WTC11 (cell line): ENCODE measurements at regions not wholly inside any gene's neighbourhood (a gene's known extent, or its start where the extent isn't known, plus 50 kb on each side); places are given as distances from the start of the nearest gene placed in this dataset.
"Not testable (repeated sequence)": the region's sequence is repeated elsewhere in the genome, so short reads cannot be mapped to it uniquely, and the experiment has no call there.

ENCODE experiments used
- ATAC-seq: fragments of 200-7000 bp; cut with Tn5 transposase; 2 replicates; pipeline ENCODE4 v1.10.0; 2021; ENCODE audit warnings: mild to moderate bottlenecking, moderate library complexity
- CTCF ChIA-PET: fragments of 300-600 bp; sonication (Branson Sonifier 250); formaldehyde crosslinking; loops from one replicate; lab custom pipeline; 2021; ENCODE audit warnings: antibody characterized with exemption; lab: Charles Lee
- POLR2A ChIA-PET: fragments of 350-600 bp; sonication (Branson Sonifier 250); formaldehyde crosslinking; loops from one replicate; lab custom pipeline; 2021; ENCODE audit warnings: antibody characterized with exemption; lab: Charles Lee
- DNase-seq: peaks from one replicate; pipeline ENCODE4 v3.0.0; 2021; ENCODE audit warnings: low spot score
- H3K27ac Mint-ChIP-seq: 2 replicates; pipeline ENCODE4 v1.8.0; 2021; ENCODE audit warnings: mixed read lengths
- H3K27me3 Mint-ChIP-seq: 2 replicates; pipeline ENCODE4 v1.8.0; 2021; ENCODE audit warnings: low read depth, mild to moderate bottlenecking, moderate library complexity, mixed read lengths
- H3K36me3 Mint-ChIP-seq: 2 replicates; pipeline ENCODE4 v1.8.0; 2021; ENCODE audit warnings: mixed read lengths
- H3K4me1 Mint-ChIP-seq: 2 replicates; pipeline ENCODE4 v1.8.0; 2022; ENCODE audit warnings: mixed read lengths
- H3K4me3 Mint-ChIP-seq: 2 replicates; pipeline ENCODE4 v1.8.0; 2021; ENCODE audit warnings: mild to moderate bottlenecking, moderate library complexity, mixed read lengths
- H3K9me3 Mint-ChIP-seq: 2 replicates; pipeline ENCODE4 v1.8.0; 2021; ENCODE audit warnings: mixed read lengths
- CBFB ChIP-seq: sonication (generic); formaldehyde crosslinking; IDR thresholded peaks from 2 replicates; pipeline ENCODE4 v1.8.1; 2022; ENCODE audit warnings: mild to moderate bottlenecking, low read depth, missing genetic modification reagents
- GABPB1 ChIP-seq: sonication (generic); formaldehyde crosslinking; IDR thresholded peaks from 2 replicates; pipeline ENCODE4 v1.8.1; 2023; ENCODE audit warnings: mild to moderate bottlenecking, missing genetic modification reagents
- KAT7 ChIP-seq: sonication (generic); formaldehyde crosslinking; IDR thresholded peaks from 2 replicates; pipeline ENCODE4 v1.8.1; 2023; ENCODE audit warnings: missing genetic modification reagents, mild to moderate bottlenecking, borderline replicate concordance
- NFE2L1 ChIP-seq: sonication (generic); formaldehyde crosslinking; IDR thresholded peaks from 2 replicates; pipeline ENCODE4 v1.8.1; 2023; ENCODE audit warnings: missing genetic modification reagents
- NFYB ChIP-seq: sonication (generic); formaldehyde crosslinking; conservative IDR thresholded peaks from 2 replicates; pipeline ENCODE4 v1.8.0; 2022; ENCODE audit warnings: low read depth, missing genetic modification reagents
- RELA ChIP-seq: sonication (generic); formaldehyde crosslinking; IDR thresholded peaks from 2 replicates; pipeline ENCODE4 v1.8.1; 2022; ENCODE audit warnings: missing genetic modification reagents, mild to moderate bottlenecking, borderline replicate concordance
- SMAD4 ChIP-seq: sonication (generic); formaldehyde crosslinking; IDR thresholded peaks from 2 replicates; pipeline ENCODE4 v1.8.0; 2022; ENCODE audit warnings: mild to moderate bottlenecking, missing genetic modification reagents
- SOX15 ChIP-seq: fragments of 250-450 bp; sonication (Bioruptor Pico); IDR thresholded peaks from 2 replicates; pipeline ENCODE4 v1.9.0; 2021; ENCODE audit warnings: mild to moderate bottlenecking
- TCF7 ChIP-seq: sonication (generic); formaldehyde crosslinking; IDR thresholded peaks from 2 replicates; pipeline ENCODE4 v1.8.0; 2022; ENCODE audit warnings: mild to moderate bottlenecking, low read depth, missing genetic modification reagents, moderate library complexity
- TEAD1 ChIP-seq: sonication (generic); formaldehyde crosslinking; IDR thresholded peaks from 2 replicates; pipeline ENCODE4 v1.8.0; 2022; ENCODE audit warnings: mild to moderate bottlenecking, missing genetic modification reagents
- ZBTB21 ChIP-seq: sonication (generic); formaldehyde crosslinking; IDR thresholded peaks from 2 replicates; pipeline ENCODE4 v1.8.1; 2023; ENCODE audit warnings: mild to moderate bottlenecking, missing genetic modification reagents, borderline replicate concordance
- ZNF121 ChIP-seq: sonication (generic); formaldehyde crosslinking; IDR thresholded peaks from 2 replicates; pipeline ENCODE4 v1.8.0; 2023; ENCODE audit warnings: missing genetic modification reagents
- ZNF138 ChIP-seq: sonication (generic); formaldehyde crosslinking; conservative IDR thresholded peaks from 2 replicates; pipeline ENCODE4 v1.8.1; 2022; ENCODE audit warnings: mild to moderate bottlenecking, moderate library complexity, missing genetic modification reagents
- ZNF671 ChIP-seq: fragments of 250-450 bp; sonication (Bioruptor Pico); IDR thresholded peaks from 2 replicates; pipeline ENCODE4 v1.8.0; 2021; ENCODE audit warnings: mild to moderate bottlenecking
- TF ChIP-seq, protein P1 (sequence below): sonication (generic); formaldehyde crosslinking; IDR thresholded peaks from 2 replicates; pipeline ENCODE4 v1.8.1; 2023; ENCODE audit warnings: mild to moderate bottlenecking, missing genetic modification reagents
- TF ChIP-seq, protein P2 (sequence below): sonication (generic); formaldehyde crosslinking; IDR thresholded peaks from 2 replicates; pipeline ENCODE4 v1.8.0; 2022; ENCODE audit warnings: mild to moderate bottlenecking, missing genetic modification reagents
- TF ChIP-seq, protein P3 (sequence below): fragments of 250-450 bp; sonication (Bioruptor Pico); IDR thresholded peaks from 2 replicates; pipeline ENCODE4 v1.9.0; 2021; ENCODE audit warnings: mild to moderate bottlenecking
- TF ChIP-seq, protein P4 (sequence below): sonication (generic); formaldehyde crosslinking; IDR thresholded peaks from 2 replicates; pipeline ENCODE4 v1.8.1; 2022; ENCODE audit warnings: low read depth, mild to moderate bottlenecking, moderate library complexity, missing genetic modification reagents, borderline replicate concordance
- TF ChIP-seq, protein P5 (sequence below): fragments of 200-600 bp; IDR thresholded peaks from 2 replicates; pipeline ENCODE4 v1.8.0; 2022; ENCODE audit warnings: antibody characterized with exemption
- TF ChIP-seq, protein P6 (sequence below): sonication (generic); formaldehyde crosslinking; IDR thresholded peaks from 2 replicates; pipeline ENCODE4 v1.8.1; 2023; ENCODE audit warnings: mild to moderate bottlenecking, missing genetic modification reagents, moderate library complexity
- TF ChIP-seq, protein P7 (sequence below): sonication (generic); formaldehyde crosslinking; conservative IDR thresholded peaks from 2 replicates; pipeline ENCODE4 v1.8.1; 2022; ENCODE audit warnings: mild to moderate bottlenecking, missing genetic modification reagents

DNA sequence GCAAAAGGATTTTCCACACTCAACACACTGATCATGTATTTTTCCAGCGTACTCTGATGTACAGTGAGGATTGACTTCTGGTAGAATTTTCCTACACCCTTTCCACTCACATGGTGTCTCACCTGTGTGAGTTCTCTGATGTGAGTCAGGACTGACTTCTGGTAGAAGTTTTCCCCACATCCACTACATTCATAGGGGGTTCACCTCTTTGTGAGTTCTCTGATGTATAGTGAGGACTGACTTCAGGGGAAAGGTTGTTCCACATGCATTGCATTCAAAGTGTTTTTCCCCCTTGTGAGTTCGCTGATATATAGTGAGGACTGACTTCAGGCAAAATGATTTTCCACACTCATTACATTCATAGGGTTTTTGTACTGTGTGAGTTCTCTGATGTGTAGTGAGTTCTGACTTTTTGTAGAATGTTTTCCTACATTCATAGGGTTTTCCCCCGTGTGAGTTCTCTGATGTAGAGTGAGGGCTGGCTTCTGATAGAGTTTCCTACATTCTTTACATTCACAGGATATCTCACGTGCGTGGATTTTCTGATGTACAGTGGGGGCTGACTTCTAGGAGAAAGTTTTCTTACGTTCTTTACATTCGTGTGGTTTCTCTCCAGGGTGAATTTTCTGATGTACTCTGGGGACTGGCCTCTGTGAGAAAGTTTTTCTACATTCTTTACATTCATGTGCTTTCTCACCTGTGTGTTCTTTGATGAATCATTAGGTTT lies 146.5 kb downstream of the GLRX3 start (continued):
- TF ChIP-seq, protein P1, sequence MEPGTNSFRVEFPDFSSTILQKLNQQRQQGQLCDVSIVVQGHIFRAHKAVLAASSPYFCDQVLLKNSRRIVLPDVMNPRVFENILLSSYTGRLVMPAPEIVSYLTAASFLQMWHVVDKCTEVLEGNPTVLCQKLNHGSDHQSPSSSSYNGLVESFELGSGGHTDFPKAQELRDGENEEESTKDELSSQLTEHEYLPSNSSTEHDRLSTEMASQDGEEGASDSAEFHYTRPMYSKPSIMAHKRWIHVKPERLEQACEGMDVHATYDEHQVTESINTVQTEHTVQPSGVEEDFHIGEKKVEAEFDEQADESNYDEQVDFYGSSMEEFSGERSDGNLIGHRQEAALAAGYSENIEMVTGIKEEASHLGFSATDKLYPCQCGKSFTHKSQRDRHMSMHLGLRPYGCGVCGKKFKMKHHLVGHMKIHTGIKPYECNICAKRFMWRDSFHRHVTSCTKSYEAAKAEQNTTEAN = no peak
- TF ChIP-seq ZNF138 (CRISPR knock-in tag) (no peak), SMAD4 (no peak), CBFB (CRISPR knock-in tag) (no peak)

DNA sequence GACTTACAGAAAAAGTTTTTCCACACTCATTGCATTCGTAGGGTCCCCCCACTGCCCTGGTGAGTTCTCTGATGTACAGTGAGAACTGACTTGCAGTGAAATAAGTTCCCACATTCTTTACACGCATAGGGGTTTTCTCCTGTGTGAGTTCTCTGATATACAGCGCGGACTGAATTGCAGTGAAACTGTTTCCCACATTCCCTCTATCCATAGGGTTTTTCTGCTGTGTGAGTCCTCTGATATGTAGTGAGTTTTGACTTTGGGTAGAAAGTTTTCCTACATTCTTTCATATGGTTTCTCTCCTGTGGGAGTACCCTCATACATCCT lies 147.0 kb downstream of the GLRX3 start:
- H3K9me3 Mint-ChIP-seq = peaks cover 95% of the 10 kb centered on the region
- DNase-seq = no peak
- POLR2A ChIA-PET = no interaction called here
- TF ChIP-seq TEAD1 (CRISPR knock-in tag) (no peak), RELA (CRISPR knock-in tag) (no peak), ZNF121 (CRISPR knock-in tag) (no peak), ZNF671 (CRISPR knock-in tag) (no peak), SOX15 (CRISPR knock-in tag) (no peak)
- TF ChIP-seq, protein P2, sequence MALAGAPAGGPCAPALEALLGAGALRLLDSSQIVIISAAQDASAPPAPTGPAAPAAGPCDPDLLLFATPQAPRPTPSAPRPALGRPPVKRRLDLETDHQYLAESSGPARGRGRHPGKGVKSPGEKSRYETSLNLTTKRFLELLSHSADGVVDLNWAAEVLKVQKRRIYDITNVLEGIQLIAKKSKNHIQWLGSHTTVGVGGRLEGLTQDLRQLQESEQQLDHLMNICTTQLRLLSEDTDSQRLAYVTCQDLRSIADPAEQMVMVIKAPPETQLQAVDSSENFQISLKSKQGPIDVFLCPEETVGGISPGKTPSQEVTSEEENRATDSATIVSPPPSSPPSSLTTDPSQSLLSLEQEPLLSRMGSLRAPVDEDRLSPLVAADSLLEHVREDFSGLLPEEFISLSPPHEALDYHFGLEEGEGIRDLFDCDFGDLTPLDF (CRISPR knock-in tag) = no peak
- TF ChIP-seq, protein P3, sequence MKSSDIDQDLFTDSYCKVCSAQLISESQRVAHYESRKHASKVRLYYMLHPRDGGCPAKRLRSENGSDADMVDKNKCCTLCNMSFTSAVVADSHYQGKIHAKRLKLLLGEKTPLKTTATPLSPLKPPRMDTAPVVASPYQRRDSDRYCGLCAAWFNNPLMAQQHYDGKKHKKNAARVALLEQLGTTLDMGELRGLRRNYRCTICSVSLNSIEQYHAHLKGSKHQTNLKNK (CRISPR knock-in tag) = no peak
- TF ChIP-seq, protein P4, sequence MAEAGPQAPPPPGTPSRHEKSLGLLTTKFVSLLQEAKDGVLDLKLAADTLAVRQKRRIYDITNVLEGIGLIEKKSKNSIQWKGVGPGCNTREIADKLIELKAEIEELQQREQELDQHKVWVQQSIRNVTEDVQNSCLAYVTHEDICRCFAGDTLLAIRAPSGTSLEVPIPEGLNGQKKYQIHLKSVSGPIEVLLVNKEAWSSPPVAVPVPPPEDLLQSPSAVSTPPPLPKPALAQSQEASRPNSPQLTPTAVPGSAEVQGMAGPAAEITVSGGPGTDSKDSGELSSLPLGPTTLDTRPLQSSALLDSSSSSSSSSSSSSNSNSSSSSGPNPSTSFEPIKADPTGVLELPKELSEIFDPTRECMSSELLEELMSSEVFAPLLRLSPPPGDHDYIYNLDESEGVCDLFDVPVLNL (CRISPR knock-in tag) = no peak
- ATAC-seq = no peak
- no peak overlapping the region for H3K27ac Mint-ChIP-seq
- H3K4me1 Mint-ChIP-seq = no peaks in the 10 kb centered on the region
- CTCF ChIA-PET = no interaction called here
- peaks cover 20% of the 10 kb centered on the region for H3K27me3 Mint-ChIP-seq
- no peak overlapping the region for H3K4me3 Mint-ChIP-seq
- peaks cover 82% of the 10 kb centered on the region for H3K36me3 Mint-ChIP-seq

DNA sequence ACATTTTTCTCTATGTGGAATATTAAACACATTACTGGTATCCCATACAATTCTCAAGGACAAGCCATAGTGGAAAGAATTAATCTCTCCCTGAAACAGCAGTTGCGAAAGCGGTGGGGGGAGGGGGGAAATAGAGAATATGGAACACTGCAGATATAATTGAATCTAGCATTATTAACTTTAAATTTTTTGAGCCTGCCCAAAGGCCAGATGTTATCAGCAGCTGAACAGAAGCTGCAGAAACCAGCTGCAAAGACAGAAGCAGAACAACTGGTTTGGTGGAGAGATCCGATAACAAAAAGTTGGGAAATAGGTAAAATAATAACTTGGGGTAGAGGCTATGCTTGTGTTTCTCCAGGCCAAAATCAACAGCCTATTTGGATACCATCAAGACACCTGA lies 159.6 kb downstream of the GLRX3 start:
- POLR2A ChIA-PET, DNase-seq, H3K4me1 Mint-ChIP-seq, ATAC-seq, H3K27ac Mint-ChIP-seq, H3K4me3 Mint-ChIP-seq, CTCF ChIA-PET: not testable (repeated sequence)
- H3K27me3 Mint-ChIP-seq = peaks cover 12% of the 10 kb centered on the region
- peaks cover 87% of the 10 kb centered on the region for H3K9me3 Mint-ChIP-seq
- H3K36me3 Mint-ChIP-seq = peaks cover 67% of the 10 kb centered on the region

DNA sequence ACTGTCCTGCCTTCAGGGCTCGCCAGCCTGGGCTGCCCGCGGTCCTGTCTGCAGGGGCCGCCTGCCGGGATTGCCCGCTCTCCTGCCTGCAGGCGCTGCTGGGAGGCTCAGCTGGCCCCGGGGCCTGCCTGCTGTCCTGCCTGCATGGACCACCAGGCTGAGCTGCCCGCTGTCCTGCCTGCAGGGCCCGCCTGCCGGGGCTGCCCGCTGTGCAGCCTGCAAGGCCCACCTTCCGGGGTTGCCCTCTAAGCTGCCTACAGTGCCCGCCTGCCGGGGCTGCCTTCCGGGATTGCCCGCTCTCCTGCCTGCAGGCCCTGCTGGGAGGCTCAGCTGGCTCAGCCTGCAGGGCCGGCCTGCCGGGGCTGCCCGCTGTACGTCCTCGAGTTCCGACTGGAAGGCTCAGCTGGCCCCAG lies 164.4 kb downstream of the GLRX3 start:
- H3K27me3 Mint-ChIP-seq = peaks cover 16% of the 10 kb centered on the region
- ATAC-seq (no peak), DNase-seq (no peak)
- H3K9me3 Mint-ChIP-seq = peaks cover 80% of the 10 kb centered on the region
- ChIA-PET CTCF (no interaction called here), POLR2A (no interaction called here)
- H3K27ac Mint-ChIP-seq = no peak overlapping the region
- peaks cover 73% of the 10 kb centered on the region for H3K36me3 Mint-ChIP-seq
- H3K4me1 Mint-ChIP-seq = no peaks in the 10 kb centered on the region
- H3K4me3 Mint-ChIP-seq = no peak overlapping the region
- TF ChIP-seq, protein P3 (CRISPR knock-in tag) = no peak
- TF ChIP-seq TCF7 (no peak), CBFB (CRISPR knock-in tag) (no peak), NFYB (no peak), KAT7 (CRISPR knock-in tag) (no peak), NFE2L1 (no peak), RELA (CRISPR knock-in tag) (no peak), ZBTB21 (no peak), ZNF671 (CRISPR knock-in tag) (no peak), ZNF121 (CRISPR knock-in tag) (no peak), GABPB1 (no peak)
- TF ChIP-seq, protein P5, sequence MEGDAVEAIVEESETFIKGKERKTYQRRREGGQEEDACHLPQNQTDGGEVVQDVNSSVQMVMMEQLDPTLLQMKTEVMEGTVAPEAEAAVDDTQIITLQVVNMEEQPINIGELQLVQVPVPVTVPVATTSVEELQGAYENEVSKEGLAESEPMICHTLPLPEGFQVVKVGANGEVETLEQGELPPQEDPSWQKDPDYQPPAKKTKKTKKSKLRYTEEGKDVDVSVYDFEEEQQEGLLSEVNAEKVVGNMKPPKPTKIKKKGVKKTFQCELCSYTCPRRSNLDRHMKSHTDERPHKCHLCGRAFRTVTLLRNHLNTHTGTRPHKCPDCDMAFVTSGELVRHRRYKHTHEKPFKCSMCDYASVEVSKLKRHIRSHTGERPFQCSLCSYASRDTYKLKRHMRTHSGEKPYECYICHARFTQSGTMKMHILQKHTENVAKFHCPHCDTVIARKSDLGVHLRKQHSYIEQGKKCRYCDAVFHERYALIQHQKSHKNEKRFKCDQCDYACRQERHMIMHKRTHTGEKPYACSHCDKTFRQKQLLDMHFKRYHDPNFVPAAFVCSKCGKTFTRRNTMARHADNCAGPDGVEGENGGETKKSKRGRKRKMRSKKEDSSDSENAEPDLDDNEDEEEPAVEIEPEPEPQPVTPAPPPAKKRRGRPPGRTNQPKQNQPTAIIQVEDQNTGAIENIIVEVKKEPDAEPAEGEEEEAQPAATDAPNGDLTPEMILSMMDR = no peak
- TF ChIP-seq, protein P2 (CRISPR knock-in tag) = no peak
- TF ChIP-seq, protein P6, sequence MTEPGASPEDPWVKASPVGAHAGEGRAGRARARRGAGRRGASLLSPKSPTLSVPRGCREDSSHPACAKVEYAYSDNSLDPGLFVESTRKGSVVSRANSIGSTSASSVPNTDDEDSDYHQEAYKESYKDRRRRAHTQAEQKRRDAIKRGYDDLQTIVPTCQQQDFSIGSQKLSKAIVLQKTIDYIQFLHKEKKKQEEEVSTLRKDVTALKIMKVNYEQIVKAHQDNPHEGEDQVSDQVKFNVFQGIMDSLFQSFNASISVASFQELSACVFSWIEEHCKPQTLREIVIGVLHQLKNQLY (CRISPR knock-in tag) = no peak
- TF ChIP-seq, protein P7, sequence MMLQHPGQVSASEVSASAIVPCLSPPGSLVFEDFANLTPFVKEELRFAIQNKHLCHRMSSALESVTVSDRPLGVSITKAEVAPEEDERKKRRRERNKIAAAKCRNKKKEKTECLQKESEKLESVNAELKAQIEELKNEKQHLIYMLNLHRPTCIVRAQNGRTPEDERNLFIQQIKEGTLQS (CRISPR knock-in tag) = no peak
